GM12878 (cell line): ENCODE measurements at regions not wholly inside any gene's neighbourhood (a gene's known extent, or its start where the extent isn't known, plus 50 kb on each side); places are given as distances from the start of the nearest gene placed in this dataset.

ENCODE experiments used
- ATAC-seq: fragments of 200-7000 bp; cut with Tn5 transposase; 3 replicates; pipeline ENCODE4 v1.9.1; 2020; ENCODE audit warnings: mild to moderate bottlenecking, moderate library complexity
- BruUV-seq: library from RNA; stranded (reverse); fragments of 400-500 nt; replicated peaks from 2 replicates; lab custom pipeline; 2021; lab: Mats Ljungman, UMichigan
- CTCF ChIA-PET: fragments of 300-600 bp; sonication (Branson Sonifier 250); formaldehyde crosslinking; extraction: SDS; loops from one replicate; lab custom pipeline; 2021; ENCODE audit warnings: inconsistent platforms; lab: Yijun Ruan, JAX
- POLR2A ChIA-PET: fragments of 350-600 bp; formaldehyde crosslinking; extraction: SDS; loops from one replicate; lab custom pipeline; 2021; ENCODE audit warnings: inconsistent platforms; lab: Charles Lee
- RAD21 ChIA-PET: fragments of 300-600 bp; sonication (Branson Sonifier 250); formaldehyde crosslinking; loops from one replicate; lab custom pipeline; 2023; ENCODE audit warnings: antibody characterized with exemption; ENCODE audit not compliant: unreplicated experiment; lab: Charles Lee
- SMC1A ChIA-PET: fragments of 300-600 bp; sonication (Branson Sonifier 250); formaldehyde crosslinking; loops from one replicate; lab custom pipeline; 2023; ENCODE audit not compliant: unreplicated experiment, uncharacterized antibody; lab: Charles Lee
- DNase-seq: peaks from one replicate; pipeline ENCODE4 v3.0.0-alpha.2; 2011; ENCODE audit warnings: low read depth, low spot score
- FAIRE-seq: peaks from 3 replicates; lab custom pipeline; 2011; peaks lifted over from hg19 to GRCh38; lab: Jason Lieb, UNC
- H2AFZ ChIP-seq: 2 replicates; pipeline ENCODE4 v1.6.0; 2011; ENCODE audit warnings: low read depth, low read length, control low read depth; ENCODE audit not compliant: control insufficient read depth
- H3K27ac ChIP-seq: 2 replicates; pipeline ENCODE4 v1.5.1; 2011; ENCODE audit warnings: control low read depth; ENCODE audit not compliant: control insufficient read depth, insufficient read depth
- H3K27me3 ChIP-seq, 2 experiments: replicated peaks in 1 of 2; 2 replicates each; pipeline versions ENCODE4 v1.6.0 to v1.6.1; 2011; ENCODE audit warnings: low read length in 1 of 2; ENCODE audit not compliant: control insufficient read depth in 2 of 2, insufficient read depth in 2 of 2
- H3K36me3 ChIP-seq, 2 experiments: 2 replicates each; pipeline ENCODE4 v1.5.1; 2011; ENCODE audit warnings: low read length in 1 of 2; ENCODE audit not compliant: control insufficient read depth in 2 of 2, insufficient read depth in 2 of 2
- H3K4me1 ChIP-seq: 2 replicates; pipeline ENCODE4 v1.6.1; 2011; ENCODE audit warnings: mild to moderate bottlenecking, low read length, moderate library complexity, mixed read lengths; ENCODE audit not compliant: control insufficient read depth, insufficient read depth
- H3K4me2 ChIP-seq: 2 replicates; pipeline ENCODE4 v1.6.0; 2011; ENCODE audit warnings: control low read depth; ENCODE audit not compliant: control insufficient read depth, insufficient read depth
- H3K4me3 ChIP-seq: fragments of 200-600 bp; sonication (generic); 2 replicates; pipeline ENCODE4 v1.5.1; 2016
- H3K79me2 ChIP-seq: 2 replicates; pipeline ENCODE4 v1.6.0; 2011; ENCODE audit warnings: low read length; ENCODE audit not compliant: control insufficient read depth, insufficient read depth
- H3K9ac ChIP-seq: 2 replicates; pipeline ENCODE4 v1.8.0; 2011; ENCODE audit warnings: low read length, control low read depth, mixed read lengths; ENCODE audit not compliant: control insufficient read depth, insufficient read depth
- H3K9me3 ChIP-seq: replicated peaks from 3 replicates; pipeline ENCODE4 v1.5.1; 2011; ENCODE audit warnings: mild to moderate bottlenecking, low read length; ENCODE audit not compliant: control insufficient read depth, insufficient read depth
- H4K20me1 ChIP-seq: 2 replicates; pipeline ENCODE4 v1.6.0; 2011; ENCODE audit not compliant: control insufficient read depth, insufficient read depth
- BHLHE40 ChIP-seq, 2 experiments: fragments of 450-650 bp in 1 of 2; IDR thresholded peaks; 2 replicates each; pipeline ENCODE4 v1.6.1; 2011 to 2017; ENCODE audit warnings: low read depth in 2 of 2, borderline replicate concordance in 1 of 2, improper control_type of control experiment in 1 of 2, low read length in 1 of 2, mild to moderate bottlenecking in 1 of 2
- BMI1 ChIP-seq: fragments of 450-650 bp; IDR thresholded peaks from 2 replicates; pipeline ENCODE4 v1.6.1; 2016; ENCODE audit warnings: mild to moderate bottlenecking, moderate library complexity, borderline replicate concordance
- CHD2 ChIP-seq: IDR thresholded peaks from 2 replicates; pipeline ENCODE4 v1.6.1; 2011; ENCODE audit warnings: low read depth, low read length, improper control_type of control experiment, borderline replicate concordance
- CTCF ChIP-seq, 3 experiments: IDR thresholded peaks in 2 of 3; conservative IDR thresholded peaks in 1 of 3; 2 replicates each; pipeline ENCODE4 v1.5.1; 2011; ENCODE audit warnings: low read depth in 3 of 3, low read length in 3 of 3, mild to moderate bottlenecking in 3 of 3, control low read depth in 2 of 3, moderate library complexity in 2 of 3, inconsistent platforms in 1 of 3, mixed read lengths in 1 of 3; ENCODE audit not compliant: control insufficient read depth in 2 of 3, insufficient read depth in 1 of 3; ENCODE audit errors: extremely low read depth in 1 of 3
- CUX1 ChIP-seq: IDR thresholded peaks from 2 replicates; pipeline ENCODE4 v1.6.1; 2012; ENCODE audit warnings: improper control_type of control experiment, low read depth, low read length; ENCODE audit not compliant: insufficient replicate concordance
- ESRRA ChIP-seq: IDR thresholded peaks from 2 replicates; pipeline ENCODE4 v1.6.1; 2012; ENCODE audit warnings: mild to moderate bottlenecking, low read length, improper control_type of control experiment
- HSF1 ChIP-seq: fragments of 150-350 bp; IDR thresholded peaks from 2 replicates; pipeline ENCODE4 v1.6.1; 2014; ENCODE audit warnings: mild to moderate bottlenecking, low read depth, low read length
- TARDBP ChIP-seq: IDR thresholded peaks from 2 replicates; pipeline ENCODE4 v1.6.1; 2016; ENCODE audit warnings: borderline replicate concordance
- TBL1XR1 ChIP-seq: IDR thresholded peaks from 2 replicates; pipeline ENCODE4 v1.6.1; 2012; ENCODE audit warnings: low read depth, low read length, improper control_type of control experiment
- TCF12 ChIP-seq: IDR thresholded peaks from 2 replicates; pipeline ENCODE4 v1.6.1; 2011; ENCODE audit warnings: low read depth, mild to moderate bottlenecking, low read length
- TCF7 ChIP-seq: IDR thresholded peaks from 2 replicates; pipeline ENCODE4 v1.6.1; 2014; ENCODE audit warnings: antibody characterized with exemption, borderline replicate concordance
- ZNF622 ChIP-seq: fragments of 450-650 bp; IDR thresholded peaks from 2 replicates; pipeline ENCODE4 v1.6.1; 2017; ENCODE audit warnings: mild to moderate bottlenecking, inconsistent platforms
- ZZZ3 ChIP-seq: IDR thresholded peaks from 2 replicates; pipeline ENCODE4 v1.6.1; 2011; ENCODE audit warnings: low read depth; ENCODE audit not compliant: control insufficient read depth, insufficient read length
- WGBS: methylation state at CpG from one replicate; pipeline ENCODE4 v1.1.6; 2016; ENCODE audit warnings: low lambda C conversion rate; ENCODE audit not compliant: insufficient replicate concordance, insufficient coverage; ENCODE audit errors: missing lambda C conversion rate; 5-methylcytosine and 5-hydroxymethylcytosine counted together
- in situ Hi-C: fragments of 300-500 bp; cut with MboI; formaldehyde crosslinking; loops from 9 replicates; pipeline ENCODE4 v1.14.3; 2018; ENCODE audit warnings: mixed read lengths
- intact Hi-C: fragments of 100-400 bp; cut with micrococcal nuclease; formaldehyde crosslinking; loops from one replicate; pipeline ENCODE4 v1.14.2; 2022; ENCODE audit not compliant: unreplicated experiment

- TF ChIP-seq CTCF (IDR thresholded peaks at IDR 0.05 in 2 of 3, conservative IDR thresholded peaks at IDR 0.05 in 1 of 3; ENCODE audit: control insufficient read depth in 2 of 3, extremely low read depth in 1 of 3, insufficient read depth in 1 of 3, low read depth in 3 of 3, low read length in 3 of 3) (no peak), BMI1 (no peak), ESRRA (no peak), TCF12 (no peak), TCF7 (no peak)
These were observed 646.7 kb upstream of the ZNF804A start (continued) for GRCh38 chr2:183951630-183952029.

- SMC1A ChIA-PET, result no interaction called here
- ATAC-seq (no peak), DNase-seq (no peak), FAIRE-seq (no peak)
- intact Hi-C loops (loop anchor here (1.0 kb wide), 1 partner anchor 9 kb away; no protein-coding TSS in a partner anchor), in situ Hi-C loops (no loop called here)
- Histone ChIP-seq H3K4me3 (no peak overlapping the region), H3K27me3 (no peaks in the 10 kb centered on the region), H2AFZ (no peak overlapping the region), H3K36me3 (no peaks in the 10 kb centered on the region), H3K79me2 (no peaks in the 10 kb centered on the region), H3K9me3 (no peaks in the 10 kb centered on the region), H4K20me1 (no peaks in the 10 kb centered on the region), H3K4me2 (no peak overlapping the region), H3K27ac (no peak overlapping the region), H3K4me1 (no peaks in the 10 kb centered on the region), H3K9ac (no peak overlapping the region)
- POLR2A ChIA-PET, result no interaction called here
- CTCF ChIA-PET, result no interaction called here
- RAD21 ChIA-PET, result no interaction called here
- no TSS peak for BruUV-seq
- 19% methylated on average over 2 of the region's 2 CpGs for WGBS
- TF ChIP-seq TBL1XR1 (no peak), ZNF622 (no peak), ZZZ3 (no peak), HSF1 (no peak), CHD2 (no peak), BMI1 (no peak), CUX1 (no peak), BHLHE40 (IDR thresholded peaks at IDR 0.05; ENCODE audit: borderline replicate concordance in 1 of 2, low read depth in 2 of 2, low read length in 1 of 2) (no peak), TARDBP (no peak)
These were observed 645.6 kb upstream of the ZNF804A start for GRCh38 chr2:183952741-183953140.
